CD4-positive, alpha-beta T cell treated with Interleukin-10 for 1 hour (primary cell): ENCODE measurements at regions not wholly inside any gene's neighbourhood (a gene's known extent, or its start where the extent isn't known, plus 50 kb on each side); places are given as distances from the start of the nearest gene placed in this dataset.
"Not testable (repeated sequence)": the region's sequence is repeated elsewhere in the genome, so short reads cannot be mapped to it uniquely, and the experiment has no call there.

Source experiments
- DNase-seq: peaks from one replicate; pipeline ENCODE4 v3.0.0-alpha.2; 2020

DNA sequence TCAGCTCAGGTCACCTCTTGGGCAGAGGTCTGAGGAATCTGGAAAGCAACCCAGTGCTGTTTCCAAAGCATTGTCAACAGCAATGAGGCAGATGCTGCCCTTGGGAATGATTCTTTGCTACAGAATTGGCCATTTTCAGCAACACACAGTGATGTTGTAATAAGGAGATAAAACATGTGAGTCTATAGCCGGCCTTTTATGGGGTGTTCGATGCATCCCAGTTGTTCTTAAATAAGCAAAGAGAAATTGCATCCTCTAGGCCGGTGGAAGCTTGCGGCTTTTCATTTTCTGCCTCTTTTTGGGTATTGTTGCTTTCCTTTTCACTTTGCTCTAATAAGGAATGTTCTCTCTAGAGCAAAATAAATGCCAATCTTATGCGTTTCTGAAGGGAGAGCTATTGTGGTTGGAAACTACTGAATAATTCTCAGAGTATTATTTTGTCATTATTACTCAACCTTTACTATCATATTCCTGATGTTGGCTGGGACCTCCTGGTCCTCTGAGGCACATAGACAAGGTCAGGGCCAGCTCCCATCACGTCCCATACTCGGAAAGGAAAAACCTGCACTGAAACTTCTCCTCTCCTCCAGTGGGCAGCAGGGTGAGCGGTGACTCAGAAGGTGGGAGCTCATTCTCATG is 214.2 kb downstream of the CDH26 start:
- DNase-seq, result no peak

DNA sequence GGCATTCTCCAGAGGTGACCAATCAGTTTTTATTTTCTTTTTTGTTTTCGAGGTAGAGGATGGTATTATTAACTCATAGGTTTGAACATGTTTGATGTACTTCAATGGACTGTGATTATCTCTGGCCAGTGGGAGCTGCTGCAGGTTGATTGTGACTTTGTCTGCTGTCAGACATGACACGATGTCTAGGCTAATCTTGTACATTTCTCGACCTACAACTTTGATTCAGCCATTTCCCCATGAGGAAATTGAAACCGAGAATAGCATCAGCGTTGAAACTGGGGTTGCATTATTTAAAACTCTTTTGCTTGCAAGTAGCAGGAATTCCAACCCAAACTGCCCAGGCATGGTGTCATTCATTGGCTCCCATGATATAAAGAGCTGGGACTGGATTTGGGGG is 218.9 kb downstream of the CDH26 start:
- no peak for DNase-seq

DNA sequence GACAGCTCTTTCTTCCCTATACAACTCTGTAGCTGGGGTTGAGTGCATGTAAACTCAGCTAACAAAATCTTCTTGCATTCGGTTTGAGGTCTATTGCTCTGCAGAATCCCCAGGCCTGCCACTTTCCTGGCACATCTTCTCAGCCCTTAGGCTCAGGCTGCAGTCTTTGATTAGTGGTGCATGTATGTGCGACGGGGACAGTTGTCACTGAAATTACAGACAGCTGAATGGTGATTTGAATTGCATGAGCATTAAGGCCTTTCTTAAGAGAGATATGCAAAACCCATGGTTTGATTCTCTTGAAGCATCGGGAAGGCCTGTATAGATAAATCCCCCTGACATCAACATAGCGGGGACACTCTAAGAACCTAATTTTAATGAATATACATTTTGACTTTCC is 222.8 kb downstream of the CDH26 start:
- no peak for DNase-seq

- no peak for DNase-seq
Measured at GRCh38 chr20:60186412-60186811, 228.2 kb downstream of the CDH26 start.

DNA sequence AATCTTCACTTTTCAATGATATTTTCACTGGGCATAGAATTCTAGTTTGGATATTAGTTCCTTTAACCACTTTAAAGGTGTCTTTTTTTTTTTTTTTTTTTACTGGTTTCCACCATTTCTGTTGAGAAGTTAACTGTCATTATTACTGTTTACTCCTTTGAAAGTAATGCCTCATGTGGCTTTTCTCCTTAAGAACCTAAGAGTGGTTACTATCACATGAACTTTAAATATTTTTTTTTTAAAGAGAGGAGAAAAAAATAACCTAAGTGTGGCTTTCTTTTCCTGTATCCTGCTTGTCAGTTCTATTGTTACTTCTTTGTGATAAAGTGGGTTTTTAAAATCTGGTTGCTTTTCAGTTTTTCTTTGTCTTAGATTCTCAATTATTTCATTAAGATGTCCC is 229.5 kb downstream of the CDH26 start:
- no peak for DNase-seq

DNA sequence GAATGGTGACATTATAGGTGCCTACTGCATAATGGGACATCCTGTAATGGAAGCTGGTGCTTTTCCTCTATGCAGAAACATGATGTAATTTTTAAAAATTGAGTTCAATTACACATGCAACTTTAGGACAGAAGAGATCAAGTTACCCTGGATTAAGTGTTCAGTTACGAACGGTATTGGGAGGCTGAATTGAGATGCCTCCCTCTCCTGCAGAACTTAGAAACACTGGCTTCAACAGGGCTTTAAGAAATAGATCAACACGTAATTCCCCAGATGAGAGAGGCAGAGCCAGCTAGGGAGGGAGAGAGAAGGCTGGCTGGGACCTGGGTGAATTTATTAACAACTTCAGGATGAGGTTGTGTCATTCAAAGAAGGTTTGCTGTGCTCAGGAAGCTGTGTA is 232.8 kb downstream of the CDH26 start:
- no peak for DNase-seq

GRCh38 chr20:60192326-60192725 is 234.1 kb downstream of the CDH26 start:
- DNase-seq, result no peak

- DNase-seq, result not testable (repeated sequence)
Measured at GRCh38 chr20:60199132-60199531, 240.9 kb downstream of the CDH26 start.

DNA sequence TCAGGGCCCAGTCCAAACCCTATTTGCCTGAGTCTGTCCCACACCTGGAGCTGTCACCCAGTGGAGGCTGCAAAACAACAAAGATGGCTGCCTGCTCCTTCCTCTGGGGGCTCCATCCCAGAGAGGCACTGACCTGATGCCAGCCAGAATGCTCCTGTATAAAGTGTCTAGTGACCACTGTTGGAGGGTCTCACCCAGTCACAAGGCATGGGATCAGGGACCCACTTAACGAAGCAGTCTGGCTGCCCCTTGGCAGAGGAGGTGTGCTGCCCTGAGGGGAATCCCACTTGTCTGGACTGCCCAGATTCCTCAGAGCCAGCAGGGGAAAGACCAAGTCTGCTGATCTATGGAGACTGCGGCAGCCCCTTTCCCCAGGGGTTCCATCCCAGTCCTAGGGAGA is 241.6 kb downstream of the CDH26 start:
- DNase-seq, result no peak

- no peak for DNase-seq
Measured at GRCh38 chr20:60200305-60200918, 242.2 kb downstream of the CDH26 start.

- no peak for DNase-seq
Measured at GRCh38 chr20:60201198-60201835, 243.1 kb downstream of the CDH26 start.

- no peak for DNase-seq
Measured at GRCh38 chr20:60202046-60202445, 243.8 kb downstream of the CDH26 start.

DNA sequence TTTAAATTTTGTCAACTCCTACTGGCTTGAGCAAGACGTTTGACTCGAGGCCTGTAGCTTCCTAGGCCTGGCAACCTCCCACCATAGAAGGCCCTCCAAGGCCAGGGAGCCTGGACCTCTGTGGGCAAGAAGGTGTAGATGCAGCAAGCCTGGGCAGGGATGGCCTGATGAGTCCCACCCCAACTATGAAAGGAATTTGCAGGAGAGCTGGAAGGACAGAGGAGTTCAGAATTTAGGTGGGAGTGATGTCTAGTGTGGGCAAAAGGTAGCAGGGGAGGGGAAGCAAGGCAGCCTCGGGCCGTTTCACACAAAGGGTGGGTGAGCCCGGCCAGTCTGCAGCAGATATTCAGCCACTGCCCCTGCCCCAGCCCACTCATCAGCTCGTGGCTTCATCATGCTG is 245.2 kb downstream of the CDH26 start:
- DNase-seq, result no peak

DNA sequence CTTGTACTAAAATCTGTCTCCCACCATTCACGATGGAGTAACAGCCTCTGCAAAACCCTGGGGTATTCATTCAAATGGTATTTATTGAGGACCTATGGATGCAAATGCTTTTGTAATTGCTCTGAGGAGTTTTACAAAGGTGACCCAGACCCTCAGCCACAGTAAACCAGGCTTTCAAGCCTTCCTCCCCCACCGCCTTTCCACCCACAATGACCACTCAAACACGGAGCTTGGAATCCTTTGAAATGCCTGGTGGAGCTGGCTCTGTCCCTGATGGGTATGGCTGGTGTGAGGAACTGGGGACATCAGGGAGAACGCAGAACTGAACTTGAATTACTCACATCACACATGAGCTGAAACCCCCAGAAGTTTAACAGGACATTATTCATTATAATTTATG is 246.4 kb downstream of the CDH26 start:
- DNase-seq, result no peak

- no peak for DNase-seq
Measured at GRCh38 chr20:60206259-60206658, 248.0 kb downstream of the CDH26 start.

DNA sequence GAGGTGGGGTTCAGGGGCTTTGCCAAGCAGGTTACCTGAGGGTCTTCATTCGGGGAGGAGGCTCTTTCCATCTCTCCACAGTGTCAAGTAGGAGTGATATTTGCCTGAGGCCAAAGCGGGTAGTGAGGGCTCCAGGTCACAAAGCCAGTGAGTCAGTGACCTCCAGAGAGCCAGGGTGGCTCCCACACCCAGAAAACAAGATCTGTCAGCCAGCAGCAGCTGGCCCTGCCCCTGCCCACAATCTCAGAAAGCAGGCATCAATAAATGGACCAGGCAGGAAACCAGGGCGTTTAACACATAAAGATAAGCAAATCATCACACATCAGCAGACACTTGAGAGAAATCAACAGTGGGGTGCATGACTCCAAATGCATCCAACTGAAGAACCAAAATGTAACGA is 250.8 kb downstream of the CDH26 start:
- no peak for DNase-seq

DNA sequence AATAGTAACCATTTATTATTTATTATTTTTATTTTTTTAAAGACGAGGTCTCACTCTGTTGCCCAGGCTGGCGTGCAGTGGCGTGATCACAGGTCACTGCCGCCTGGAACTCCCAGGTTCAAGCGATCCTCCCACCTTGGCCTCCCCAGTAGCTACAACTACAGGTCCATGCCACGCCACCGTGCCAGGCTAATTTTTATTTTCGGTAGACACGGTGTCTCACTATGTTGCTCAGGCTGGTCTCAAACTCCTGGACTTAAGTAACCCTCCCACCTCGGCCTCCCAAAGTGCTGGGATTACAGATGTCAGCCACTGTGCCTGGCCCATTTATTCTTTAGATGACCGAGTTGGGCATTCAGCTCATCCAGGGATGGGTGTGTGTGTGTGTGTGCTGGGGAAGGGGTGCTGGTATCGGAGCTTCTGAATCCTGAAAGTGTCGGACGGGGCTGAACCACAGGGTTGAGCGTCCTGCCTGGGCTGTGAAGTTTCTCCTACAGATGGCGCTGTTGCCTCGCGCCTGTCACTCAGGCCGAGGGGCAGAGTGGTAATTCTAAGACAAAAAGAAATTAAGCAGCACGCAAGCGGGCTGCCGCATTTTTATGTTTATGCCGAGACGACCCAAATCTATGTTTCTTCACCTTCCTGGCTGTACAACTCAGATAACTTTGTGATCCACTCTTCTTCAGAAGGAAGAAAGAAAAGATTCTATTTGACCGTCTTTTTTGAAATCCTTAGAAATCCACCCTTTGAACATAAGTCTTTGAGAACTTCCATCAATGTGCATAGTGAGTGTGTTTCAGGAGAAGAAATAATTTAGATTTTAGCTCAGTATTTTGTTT is 252.8 kb downstream of the CDH26 start:
- peak; percentile 53 for DNase-seq

- DNase-seq, result no peak
Measured at GRCh38 chr20:60211618-60212463, 253.6 kb downstream of the CDH26 start.

GRCh38 chr20:60212695-60213094 is 254.5 kb downstream of the CDH26 start:
- DNase-seq, result no peak

DNA sequence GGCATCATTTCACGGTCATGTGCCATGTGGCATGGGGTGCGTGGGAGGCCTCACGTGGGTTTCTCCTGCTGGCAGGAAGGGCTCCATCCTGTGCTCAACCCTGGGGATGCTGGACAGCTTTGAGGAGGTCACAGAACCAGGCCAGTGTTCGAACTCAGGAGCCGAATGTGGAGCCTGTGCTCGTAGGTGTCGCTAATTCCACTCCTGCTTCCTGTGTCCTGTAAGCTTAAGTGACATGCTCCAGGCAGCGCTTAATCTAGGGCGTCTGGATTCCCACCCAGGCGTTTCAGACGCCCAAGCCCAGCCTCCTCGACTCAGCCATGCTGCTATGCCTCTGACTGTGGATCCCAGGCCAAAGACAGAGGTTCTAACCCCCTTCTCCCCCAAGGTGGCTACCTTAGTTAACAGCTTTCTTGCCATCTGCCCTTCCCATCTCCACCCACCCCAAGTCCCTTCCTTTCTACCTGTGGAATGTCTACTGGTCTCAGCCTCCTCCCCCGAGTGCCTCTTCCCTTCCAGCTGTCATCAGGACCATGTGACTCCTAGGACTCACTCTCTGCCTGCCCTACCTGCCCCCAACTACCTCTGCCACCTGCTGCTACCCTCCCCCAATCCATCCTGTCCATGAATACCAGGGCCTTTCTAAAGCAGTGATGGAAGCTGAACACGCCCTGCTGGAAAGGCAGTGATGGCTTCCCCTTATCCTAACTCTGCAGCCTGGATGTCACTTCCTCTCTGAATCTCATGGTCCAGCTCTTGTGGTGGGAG is 255.1 kb downstream of the CDH26 start:
- no peak for DNase-seq

GRCh38 chr20:60214901-60215815 is 256.9 kb downstream of the CDH26 start:
- DNase-seq, result no peak
